ENCODE measurements at regions not wholly inside any gene's neighbourhood (a gene's known extent, or its start where the extent isn't known, plus 50 kb on each side); places are given as distances from the start of the nearest gene placed in this dataset.

DNA sequence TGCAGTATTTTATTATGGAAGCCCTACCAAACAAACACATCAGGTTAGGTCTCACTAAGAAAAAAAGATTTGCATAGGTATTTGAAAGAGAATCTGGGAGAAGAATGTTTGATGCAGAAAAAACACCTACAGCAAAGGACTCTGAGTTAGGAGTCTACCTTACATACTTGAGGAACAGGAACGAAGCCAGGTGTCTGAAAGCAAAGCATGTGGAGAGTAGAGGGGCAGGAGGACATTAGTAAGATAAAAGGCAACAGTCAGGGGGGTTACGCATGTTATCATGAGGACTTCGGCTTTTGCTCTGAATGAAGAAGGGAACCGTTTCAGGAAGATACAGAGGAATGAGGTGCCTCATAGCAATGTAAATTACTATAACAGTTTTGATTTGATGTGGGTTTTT, 87.9 kb upstream of the PTER start:
- H3K4me3 ChIP-seq (ENCODE audit: severe bottlenecking), result no peak overlapping the region
- TF ChIP-seq CTCF (IDR thresholded peaks at IDR 0.05; ENCODE audit: poor library complexity, severe bottlenecking), result no peak
- H3K9me3 ChIP-seq (ENCODE audit: severe bottlenecking), result no peaks in the 10 kb centered on the region
- H3K36me3 ChIP-seq (ENCODE audit: low read depth), result no peaks in the 10 kb centered on the region
- no peaks in the 10 kb centered on the region for H3K27me3 ChIP-seq (ENCODE audit: insufficient read depth, poor library complexity, severe bottlenecking)
- no peaks in the 10 kb centered on the region for H3K4me1 ChIP-seq (ENCODE audit: insufficient read depth, poor library complexity, severe bottlenecking)
- no peak overlapping the region for H3K27ac ChIP-seq (ENCODE audit: poor library complexity, severe bottlenecking)
- no peak for DNase-seq (ENCODE audit: low spot score)
- ATAC-seq (ENCODE audit: low read depth), result no peak

GRCh38 chr10:16352146-16352545, 84.7 kb upstream of the PTER start:
- ATAC-seq (ENCODE audit: low read depth) (no peak), DNase-seq (ENCODE audit: low spot score) (no peak)
- no peaks in the 10 kb centered on the region for H3K36me3 ChIP-seq (ENCODE audit: low read depth)
- H3K4me3 ChIP-seq (ENCODE audit: severe bottlenecking), result no peak overlapping the region
- TF ChIP-seq CTCF (IDR thresholded peaks at IDR 0.05; ENCODE audit: poor library complexity, severe bottlenecking), result no peak
- no peaks in the 10 kb centered on the region for H3K9me3 ChIP-seq (ENCODE audit: severe bottlenecking)
- no peak overlapping the region for H3K27ac ChIP-seq (ENCODE audit: poor library complexity, severe bottlenecking)
- no peaks in the 10 kb centered on the region for H3K4me1 ChIP-seq (ENCODE audit: insufficient read depth, poor library complexity, severe bottlenecking)
- no peaks in the 10 kb centered on the region for H3K27me3 ChIP-seq (ENCODE audit: insufficient read depth, poor library complexity, severe bottlenecking)

DNA sequence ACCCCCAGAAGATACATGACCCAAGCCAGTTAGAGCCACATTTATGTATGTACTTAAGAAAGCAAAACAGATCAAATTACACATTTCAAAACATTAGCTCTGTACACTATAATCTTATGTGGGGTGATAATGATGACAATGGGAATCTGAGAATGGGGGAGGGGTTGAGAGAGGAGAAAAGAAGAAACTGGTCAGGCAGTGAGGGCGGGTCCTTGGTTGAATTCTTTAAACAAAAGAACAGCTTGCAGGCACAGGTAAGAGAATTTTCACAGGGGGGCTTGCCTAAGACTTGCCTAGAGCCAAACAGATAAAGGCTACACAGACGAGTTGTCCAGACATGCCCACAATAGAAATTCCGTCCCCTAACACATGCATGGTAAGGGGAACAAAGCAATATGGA, 76.8 kb upstream of the PTER start:
- DNase-seq (ENCODE audit: low spot score) (no peak), ATAC-seq (ENCODE audit: low read depth) (peak; percentile 59)
- no peak for TF ChIP-seq CTCF (IDR thresholded peaks at IDR 0.05; ENCODE audit: poor library complexity, severe bottlenecking)
- Histone ChIP-seq H3K9me3 (ENCODE audit: severe bottlenecking) (no peaks in the 10 kb centered on the region), H3K4me1 (ENCODE audit: insufficient read depth, poor library complexity, severe bottlenecking) (peaks cover 7% of the 10 kb centered on the region), H3K27ac (ENCODE audit: poor library complexity, severe bottlenecking) (no peak overlapping the region), H3K27me3 (ENCODE audit: insufficient read depth, poor library complexity, severe bottlenecking) (no peaks in the 10 kb centered on the region), H3K36me3 (ENCODE audit: low read depth) (no peaks in the 10 kb centered on the region), H3K4me3 (ENCODE audit: severe bottlenecking) (no peak overlapping the region)

DNA sequence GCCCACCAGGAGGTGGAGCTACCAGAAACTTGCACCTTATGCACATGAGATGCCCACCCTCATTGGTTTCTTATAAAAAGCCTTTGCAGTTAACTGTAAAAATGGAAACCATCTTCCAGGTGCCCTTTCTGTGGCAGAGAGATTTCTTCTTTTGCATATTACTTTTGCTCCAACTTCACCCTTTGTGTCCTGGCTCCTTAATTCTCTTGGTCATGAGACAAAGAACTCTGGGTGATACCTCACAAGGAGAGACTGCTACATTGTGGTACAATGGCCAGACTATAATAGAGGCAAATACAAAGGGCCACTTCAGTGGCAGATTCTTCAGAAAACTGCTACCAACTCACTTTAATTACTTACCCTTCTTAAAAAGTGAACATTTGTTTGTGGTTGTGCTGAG, 76.4 kb upstream of the PTER start:
- Histone ChIP-seq H3K4me3 (ENCODE audit: severe bottlenecking) (no peak overlapping the region), H3K27me3 (ENCODE audit: insufficient read depth, poor library complexity, severe bottlenecking) (no peaks in the 10 kb centered on the region), H3K36me3 (ENCODE audit: low read depth) (no peaks in the 10 kb centered on the region), H3K27ac (ENCODE audit: poor library complexity, severe bottlenecking) (no peak overlapping the region), H3K9me3 (ENCODE audit: severe bottlenecking) (no peaks in the 10 kb centered on the region), H3K4me1 (ENCODE audit: insufficient read depth, poor library complexity, severe bottlenecking) (peaks cover 7% of the 10 kb centered on the region)
- ATAC-seq (ENCODE audit: low read depth), result no peak
- TF ChIP-seq CTCF (IDR thresholded peaks at IDR 0.05; ENCODE audit: poor library complexity, severe bottlenecking), result no peak
- DNase-seq (ENCODE audit: low spot score), result no peak

DNA sequence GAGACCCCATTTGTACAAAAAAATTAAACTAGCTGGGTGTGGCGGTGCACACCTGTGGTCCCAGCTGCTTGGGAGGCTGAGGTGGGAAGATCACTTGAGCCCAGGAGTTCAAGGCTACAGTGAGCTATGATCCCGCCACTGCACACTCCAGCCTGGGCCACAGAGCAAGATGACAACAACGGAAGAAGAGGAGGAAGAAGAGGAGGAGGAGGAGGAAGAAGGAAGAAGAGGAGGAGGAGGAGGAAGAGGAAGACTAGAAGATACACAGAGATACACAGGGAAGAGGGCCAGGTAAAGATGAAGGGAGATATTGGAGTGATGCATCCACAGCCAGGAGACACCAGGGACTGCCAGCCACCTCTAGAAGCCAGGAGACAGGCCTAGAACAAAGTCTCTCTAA, 75.7 kb upstream of the PTER start:
- H3K9me3 ChIP-seq (ENCODE audit: severe bottlenecking), result no peaks in the 10 kb centered on the region
- H3K4me1 ChIP-seq (ENCODE audit: insufficient read depth, poor library complexity, severe bottlenecking), result peaks cover 7% of the 10 kb centered on the region
- DNase-seq (ENCODE audit: low spot score), result no peak
- no peaks in the 10 kb centered on the region for H3K36me3 ChIP-seq (ENCODE audit: low read depth)
- H3K4me3 ChIP-seq (ENCODE audit: severe bottlenecking), result no peak overlapping the region
- no peak overlapping the region for H3K27ac ChIP-seq (ENCODE audit: poor library complexity, severe bottlenecking)
- TF ChIP-seq CTCF (IDR thresholded peaks at IDR 0.05; ENCODE audit: poor library complexity, severe bottlenecking), result no peak
- H3K27me3 ChIP-seq (ENCODE audit: insufficient read depth, poor library complexity, severe bottlenecking), result no peaks in the 10 kb centered on the region
- ATAC-seq (ENCODE audit: low read depth), result no peak

Data from RWPE2 (cell line).